Right atrium auricular region (tissue), 2 donors: ENCODE measurements at regions not wholly inside any gene's neighbourhood (a gene's known extent, or its start where the extent isn't known, plus 50 kb on each side); places are given as distances from the start of the nearest gene placed in this dataset.
"Not testable (repeated sequence)": the region's sequence is repeated elsewhere in the genome, so short reads cannot be mapped to it uniquely, and the experiment has no call there.

ENCODE experiments used
- DNase-seq: peaks from one replicate; pipeline ENCODE4 v3.0.0-alpha.2; 2019; ENCODE audit warnings: low spot score
- H3K27ac ChIP-seq, 2 donors: fragments of 200-600 bp; sonication (generic); 1 replicate in 1 of 2; 2 replicates in 1 of 2; pipeline ENCODE4 v1.5.1; 2016 to 2019
- H3K27me3 ChIP-seq, 2 donors: fragments of 200-600 bp; sonication (generic); one replicate each; pipeline versions ENCODE4 v1.5.1 to v1.6.0; 2017 to 2019
- H3K36me3 ChIP-seq: fragments of 200-600 bp; sonication (generic); one replicate; pipeline ENCODE4 v1.5.1; 2016
- H3K4me1 ChIP-seq, 2 donors: fragments of 200-600 bp; sonication (generic); one replicate each; pipeline versions ENCODE4 v1.5.1 to v1.6.0; 2017 to 2019
- H3K4me3 ChIP-seq, 2 donors: fragments of 200-600 bp; sonication (generic); 1 replicate in 1 of 2; 2 replicates in 1 of 2; pipeline ENCODE4 v1.5.1; 2017 to 2019; ENCODE audit warnings: mild to moderate bottlenecking in 1 of 2, moderate library complexity in 1 of 2
- H3K9me3 ChIP-seq, 2 donors: fragments of 200-600 bp; sonication (generic); one replicate each; pipeline ENCODE4 v1.5.1; 2019
- CTCF ChIP-seq, 2 donors: fragments of 200-600 bp; sonication (generic); IDR thresholded peaks; one replicate each; pipeline ENCODE4 v1.5.1; 2019; ENCODE audit warnings: antibody characterized with exemption in 2 of 2

GRCh38 chr3:6062261-6063187 lies 798.4 kb upstream of the GRM7 start:
- TF ChIP-seq CTCF (IDR thresholded peaks at IDR 0.05) = no peak
- H3K4me1 ChIP-seq = no peaks in the 10 kb centered on the region
- no peaks in the 10 kb centered on the region for H3K36me3 ChIP-seq
- H3K9me3 ChIP-seq = no peaks in the 10 kb centered on the region
- no peak for DNase-seq
- H3K27ac ChIP-seq = no peak overlapping the region
- no peaks in the 10 kb centered on the region for H3K27me3 ChIP-seq
- no peak overlapping the region for H3K4me3 ChIP-seq

GRCh38 chr3:6066397-6066796 lies 794.5 kb upstream of the GRM7 start:
- Histone ChIP-seq H3K4me1 (no peaks in the 10 kb centered on the region), H3K36me3 (no peaks in the 10 kb centered on the region), H3K27me3 (no peaks in the 10 kb centered on the region), H3K9me3 (no peaks in the 10 kb centered on the region), H3K4me3 (no peak overlapping the region), H3K27ac (no peak overlapping the region)
- no peak for TF ChIP-seq CTCF (IDR thresholded peaks at IDR 0.05)
- DNase-seq = no peak

- H3K9me3 ChIP-seq, H3K4me3 ChIP-seq, DNase-seq, H3K36me3 ChIP-seq, H3K27me3 ChIP-seq, H3K4me1 ChIP-seq, H3K27ac ChIP-seq: not testable (repeated sequence)
Measured at GRCh38 chr3:6066868-6067578, 793.9 kb upstream of the GRM7 start.

GRCh38 chr3:6074952-6075351 lies 786.0 kb upstream of the GRM7 start:
- Histone ChIP-seq H3K27me3 (no peaks in the 10 kb centered on the region), H3K4me1 (no peaks in the 10 kb centered on the region), H3K9me3 (no peaks in the 10 kb centered on the region), H3K36me3 (no peaks in the 10 kb centered on the region), H3K4me3 (no peak overlapping the region), H3K27ac (no peak overlapping the region)
- DNase-seq = no peak
- no peak for TF ChIP-seq CTCF (IDR thresholded peaks at IDR 0.05)

- no peak for TF ChIP-seq CTCF (IDR thresholded peaks at IDR 0.05)
- no peaks in the 10 kb centered on the region for H3K36me3 ChIP-seq
- no peak for DNase-seq
- H3K9me3 ChIP-seq = no peaks in the 10 kb centered on the region
- H3K4me1 ChIP-seq = no peaks in the 10 kb centered on the region
- H3K27me3 ChIP-seq = no peaks in the 10 kb centered on the region
- H3K27ac ChIP-seq = no peak overlapping the region
- H3K4me3 ChIP-seq = no peak overlapping the region
Measured at GRCh38 chr3:6078436-6078835, 782.5 kb upstream of the GRM7 start.

GRCh38 chr3:6079011-6079410 lies 781.9 kb upstream of the GRM7 start:
- TF ChIP-seq CTCF (IDR thresholded peaks at IDR 0.05) = no peak
- H3K27ac ChIP-seq = no peak overlapping the region
- no peak overlapping the region for H3K4me3 ChIP-seq
- no peaks in the 10 kb centered on the region for H3K9me3 ChIP-seq
- H3K27me3 ChIP-seq = no peaks in the 10 kb centered on the region
- H3K36me3 ChIP-seq = no peaks in the 10 kb centered on the region
- H3K4me1 ChIP-seq = no peaks in the 10 kb centered on the region
- DNase-seq = no peak
